HG03565 (cell line): ENCODE measurements at regions not wholly inside any gene's neighbourhood (a gene's known extent, or its start where the extent isn't known, plus 50 kb on each side); places are given as distances from the start of the nearest gene placed in this dataset.

ENCODE experiments used
- ATAC-seq: cut with Tn5 transposase; IDR thresholded peaks from one replicate; pipeline ENCODE4 v1.9.1; 2021; ENCODE audit warnings: mild to moderate bottlenecking, moderate library complexity; ENCODE audit not compliant: unreplicated experiment

DNA sequence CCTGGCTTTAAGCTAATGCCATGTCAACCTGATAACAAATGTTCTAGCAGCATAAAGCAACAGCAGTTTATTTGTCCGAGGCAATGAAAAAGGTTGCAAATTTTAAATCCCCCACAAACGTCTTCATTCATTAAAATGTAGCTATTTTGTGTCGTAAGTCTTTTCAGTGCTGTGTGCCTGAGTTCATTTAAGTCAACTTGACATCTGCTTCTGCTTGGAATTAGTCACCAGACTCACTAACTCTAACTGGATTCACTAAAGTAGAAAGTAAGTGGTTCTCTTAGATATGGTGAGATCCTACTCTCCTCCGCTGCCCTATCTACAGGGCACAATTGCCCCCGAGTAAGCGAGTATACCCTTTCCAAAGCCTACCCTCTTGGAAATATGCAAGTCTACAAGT lies 118.4 kb upstream of the CHRM3 start:
- no peak for ATAC-seq

DNA sequence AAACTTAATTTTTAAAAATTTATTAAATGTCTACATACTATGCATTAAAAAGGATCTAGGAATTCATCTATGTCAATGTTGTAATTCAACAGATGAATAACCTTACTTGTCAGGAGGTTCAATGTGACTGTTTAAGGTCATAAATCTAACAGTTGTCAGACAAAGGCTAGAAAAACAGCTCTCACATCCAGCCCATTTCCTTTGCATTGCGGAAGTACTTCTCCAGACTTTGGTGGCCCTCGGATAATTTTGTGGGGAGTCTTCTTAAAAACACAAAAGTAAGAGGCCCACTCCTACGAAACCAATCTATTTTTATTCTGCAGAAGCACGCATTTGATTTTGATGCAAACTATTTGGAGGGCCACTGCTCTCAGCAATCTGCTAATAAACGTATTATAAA lies 122.6 kb upstream of the CHRM3 start:
- ATAC-seq: no peak

DNA sequence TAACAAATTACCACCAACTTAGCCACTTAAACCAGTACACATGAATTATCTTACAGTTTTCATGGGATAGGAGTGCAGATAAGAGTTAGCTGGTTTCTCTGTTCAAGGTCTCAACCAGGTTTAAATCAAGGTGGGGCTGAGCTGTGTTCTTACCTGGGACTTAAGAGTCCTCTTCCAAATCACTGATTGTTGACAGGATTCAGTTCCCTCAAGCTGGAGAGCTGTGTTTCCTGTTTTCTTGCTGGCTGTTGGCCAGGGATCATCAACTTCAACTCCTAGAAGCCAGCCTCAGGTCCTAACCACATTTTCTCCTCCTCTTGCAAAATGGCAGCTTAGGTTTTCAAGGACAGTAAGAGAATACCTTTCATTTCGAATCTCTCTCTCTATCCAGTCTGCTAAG lies 123.8 kb upstream of the CHRM3 start:
- ATAC-seq: no peak

DNA sequence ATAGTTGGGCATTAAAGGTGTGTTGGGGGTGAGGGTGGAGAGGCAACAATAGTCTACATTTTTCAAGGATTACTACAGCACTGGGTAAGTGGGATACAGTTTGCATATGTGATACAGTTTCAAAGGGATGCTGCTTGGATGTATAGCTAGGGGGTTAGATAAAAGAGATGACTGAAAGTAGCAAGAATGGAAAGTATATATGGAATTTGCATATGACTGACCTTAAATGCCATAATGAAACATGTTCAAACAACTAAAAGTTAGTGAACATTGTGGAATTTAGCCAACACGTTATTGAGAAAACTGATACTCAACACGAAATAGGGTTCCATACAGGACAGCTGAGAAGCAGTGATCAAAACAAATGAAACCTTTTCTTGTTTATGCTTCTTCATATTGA lies 124.8 kb upstream of the CHRM3 start:
- no peak for ATAC-seq

DNA sequence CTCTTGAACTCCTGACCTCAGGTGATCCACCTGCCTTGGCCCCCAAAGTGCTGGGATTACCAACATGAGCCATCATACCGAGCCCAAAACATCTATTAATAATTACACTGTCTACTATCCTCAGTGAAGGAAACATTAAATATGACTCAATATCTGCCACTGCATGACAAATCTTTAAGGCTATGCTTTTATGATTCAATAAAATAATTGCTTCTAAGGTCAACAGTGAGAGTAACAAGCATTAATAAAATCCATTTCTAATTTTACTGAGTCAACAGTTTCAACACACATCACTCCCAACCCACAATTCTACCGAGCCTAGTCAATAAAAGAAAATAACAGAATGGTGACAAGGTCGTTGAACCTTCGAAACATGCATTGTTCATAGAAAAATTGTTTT lies 125.5 kb upstream of the CHRM3 start:
- ATAC-seq: no peak

GRCh38 chr1:239255628-239256160 lies 130.7 kb upstream of the CHRM3 start:
- ATAC-seq: no peak

DNA sequence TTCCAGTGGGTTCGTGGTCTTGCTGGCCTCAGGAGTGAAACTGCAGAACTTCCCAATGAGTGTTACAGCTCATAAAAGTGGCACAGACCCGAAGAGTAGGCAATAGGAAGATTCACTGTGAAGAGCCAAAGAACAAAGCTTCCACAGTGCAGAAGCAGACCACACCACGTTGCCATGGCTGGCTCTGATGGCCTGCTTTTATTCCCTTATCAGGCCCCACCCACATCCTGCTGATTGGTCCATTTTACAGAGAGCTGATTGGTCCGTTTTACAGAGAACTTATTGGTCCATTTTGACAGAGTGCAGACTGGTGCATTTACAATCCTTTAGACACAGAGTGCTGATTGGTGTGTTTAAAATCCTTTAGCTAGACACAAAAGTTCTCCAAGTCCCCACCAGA lies 131.4 kb upstream of the CHRM3 start:
- ATAC-seq: no peak

DNA sequence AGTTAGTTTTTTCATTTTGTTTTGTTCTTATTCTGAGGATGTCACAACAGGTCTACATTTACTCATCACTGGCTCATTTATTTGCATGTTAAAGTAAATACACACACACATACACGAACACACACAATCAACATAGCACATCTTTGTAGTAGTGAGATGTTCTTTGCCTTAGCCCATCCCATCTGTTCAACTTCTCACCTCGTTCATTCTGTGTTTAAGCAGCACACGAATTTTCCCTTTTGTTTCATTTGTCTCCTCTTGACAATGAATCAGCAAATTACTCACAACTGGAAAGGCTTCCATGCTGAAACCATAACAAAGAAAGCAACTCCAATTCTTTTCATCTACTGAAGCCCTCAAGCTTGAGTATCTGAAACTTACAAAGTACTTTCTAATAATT lies 133.3 kb upstream of the CHRM3 start:
- ATAC-seq: no peak

DNA sequence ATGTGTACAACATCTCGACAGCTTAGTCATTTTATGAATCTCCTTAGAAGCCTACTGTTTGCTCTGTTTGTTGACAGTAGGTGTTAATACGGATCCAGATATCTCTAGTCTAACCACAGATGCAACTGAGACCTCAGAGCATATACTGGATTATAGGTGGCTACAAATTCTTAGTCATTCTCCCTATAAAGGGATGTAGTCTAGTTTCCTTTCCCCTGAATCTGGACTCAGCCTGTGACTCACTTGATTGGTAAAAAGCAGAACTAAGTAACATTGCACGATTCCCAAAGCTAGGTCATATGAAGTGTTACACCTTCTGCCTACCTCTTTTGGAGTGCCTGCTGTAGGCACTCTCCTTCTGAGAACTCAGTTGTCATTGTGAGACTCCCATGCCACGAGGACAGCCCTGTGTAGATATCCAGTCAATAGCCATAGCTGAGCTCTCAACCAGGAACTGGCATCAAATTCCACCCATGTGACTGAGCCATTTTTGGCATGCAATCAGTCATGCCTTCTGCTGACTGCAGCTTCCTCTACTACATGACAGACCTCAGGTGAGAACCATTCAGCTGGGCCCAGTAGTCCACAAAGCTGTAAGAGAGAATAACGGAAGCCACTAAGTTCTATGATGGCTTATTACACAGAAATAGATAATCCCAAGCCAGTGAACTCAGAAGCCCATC lies 135.9 kb upstream of the CHRM3 start:
- no peak for ATAC-seq

GRCh38 chr1:239247285-239247684 lies 139.1 kb upstream of the CHRM3 start:
- ATAC-seq: no peak

DNA sequence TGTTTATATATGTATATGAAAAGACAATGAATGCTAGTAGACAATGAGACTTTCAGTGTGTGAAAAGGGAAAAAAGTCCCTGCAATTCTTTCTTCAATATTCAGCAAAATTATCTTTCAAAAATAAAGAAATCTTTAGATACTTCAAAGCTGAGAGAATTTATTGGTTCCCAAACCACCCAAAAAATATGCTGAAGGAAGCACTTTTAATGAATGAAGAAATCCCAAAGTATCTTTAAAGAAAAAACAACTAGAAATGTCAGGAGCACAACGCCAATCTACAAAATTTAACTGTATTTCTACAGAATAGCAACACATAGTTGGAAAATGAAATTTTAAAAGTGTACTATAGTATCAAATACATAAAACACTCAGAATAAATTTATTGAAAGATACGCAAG lies 142.3 kb upstream of the CHRM3 start:
- no peak for ATAC-seq

DNA sequence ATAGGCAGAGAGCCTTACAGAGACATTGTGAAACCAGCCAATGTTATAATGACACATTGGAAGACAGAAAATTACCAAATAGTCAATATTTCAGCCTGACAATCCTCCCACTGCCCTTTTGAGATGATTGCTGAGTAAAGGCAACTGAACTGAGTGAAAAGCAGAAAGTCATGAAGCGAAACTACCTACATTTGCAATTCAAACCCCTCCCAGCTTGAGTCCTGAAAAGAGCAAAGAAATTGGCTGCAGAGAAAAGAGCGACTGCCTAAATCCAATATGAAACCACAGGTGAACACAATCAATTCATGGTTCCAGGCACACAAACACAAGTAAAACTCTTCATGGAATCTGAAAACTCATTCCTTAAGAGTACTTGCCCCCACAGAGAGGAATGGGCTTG lies 143.4 kb upstream of the CHRM3 start:
- ATAC-seq: no peak

DNA sequence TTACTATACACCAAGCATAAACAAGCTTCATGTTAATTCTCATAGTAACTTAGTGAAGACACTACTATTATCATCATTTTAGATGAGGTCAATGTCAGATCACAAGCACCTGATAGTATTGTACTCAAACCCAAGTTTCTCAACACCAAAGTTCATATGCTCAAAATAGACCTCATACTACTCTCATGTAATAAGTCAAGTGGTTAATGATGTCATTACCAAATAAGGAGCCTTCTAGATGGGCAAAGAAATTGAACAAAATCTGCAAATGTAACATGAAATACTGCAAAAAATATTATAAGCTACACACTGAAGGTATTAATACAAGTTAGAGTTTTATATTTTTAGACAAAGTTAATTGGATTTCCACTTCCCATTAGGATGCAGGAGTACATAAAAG lies 144.0 kb upstream of the CHRM3 start:
- no peak for ATAC-seq

DNA sequence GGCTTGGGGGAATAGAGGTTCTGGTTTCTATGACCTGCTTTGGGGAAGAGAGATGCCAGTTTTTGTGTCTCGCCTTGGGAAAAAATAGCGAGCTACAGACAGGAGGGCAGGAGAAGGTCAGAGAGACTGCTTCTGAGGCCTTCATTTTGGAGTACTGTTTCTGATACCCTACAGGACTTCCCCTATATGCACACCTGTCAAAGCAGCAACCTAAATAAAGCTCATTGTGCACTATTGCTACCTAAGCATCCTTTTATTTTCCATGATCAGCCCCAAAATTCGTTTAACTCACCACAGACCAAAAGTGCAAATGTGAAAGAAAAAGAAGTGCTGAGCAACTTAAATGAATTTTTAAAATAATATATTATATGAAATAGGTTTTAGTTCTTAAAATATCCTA lies 145.6 kb upstream of the CHRM3 start:
- ATAC-seq: no peak

DNA sequence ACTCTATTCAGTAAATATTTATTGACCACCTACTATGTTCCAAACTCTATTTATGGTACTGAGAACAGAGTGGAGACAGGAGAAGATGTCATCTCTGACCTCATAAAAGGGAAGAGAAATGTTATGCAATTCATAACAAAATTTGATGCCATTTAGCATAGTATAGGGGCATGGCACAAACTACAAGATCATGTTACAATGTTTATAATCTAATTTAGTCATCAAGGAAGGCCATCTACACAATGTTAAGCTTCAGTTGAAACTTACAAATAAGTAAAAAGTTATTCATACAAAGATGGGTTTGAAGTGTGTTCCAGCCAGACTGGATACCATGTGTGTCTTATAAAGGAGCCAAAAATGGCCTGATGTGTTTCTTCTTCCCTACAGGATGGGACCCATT lies 146.8 kb upstream of the CHRM3 start:
- no peak for ATAC-seq

GRCh38 chr1:239237912-239238311 lies 148.5 kb upstream of the CHRM3 start:
- ATAC-seq: no peak

GRCh38 chr1:239233626-239234025 lies 152.7 kb upstream of the CHRM3 start:
- no peak for ATAC-seq

- ATAC-seq: no peak
Observed at GRCh38 chr1:239232921-239233320, 153.4 kb upstream of the CHRM3 start.

DNA sequence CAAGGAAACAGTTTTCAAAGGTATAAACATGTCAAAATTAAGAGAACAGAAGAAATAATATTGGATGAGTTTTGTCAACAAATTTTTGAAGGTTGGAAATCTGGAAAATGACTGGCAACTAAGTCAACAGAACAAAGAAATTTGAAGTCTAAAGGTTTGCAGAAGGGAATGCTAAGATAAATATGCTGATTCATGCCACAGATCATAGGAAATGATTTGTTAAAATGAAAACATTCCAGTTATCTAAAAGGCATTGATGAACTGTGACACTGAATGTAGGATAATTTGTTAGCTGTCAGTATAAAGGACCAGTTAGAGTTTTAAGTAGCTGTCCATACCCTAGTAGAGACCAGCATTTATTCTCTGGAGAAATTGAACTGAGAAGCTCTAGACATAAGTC lies 157.9 kb upstream of the CHRM3 start:
- ATAC-seq: no peak

- no peak for ATAC-seq
Observed at GRCh38 chr1:239225396-239225795, 161.0 kb upstream of the CHRM3 start.

DNA sequence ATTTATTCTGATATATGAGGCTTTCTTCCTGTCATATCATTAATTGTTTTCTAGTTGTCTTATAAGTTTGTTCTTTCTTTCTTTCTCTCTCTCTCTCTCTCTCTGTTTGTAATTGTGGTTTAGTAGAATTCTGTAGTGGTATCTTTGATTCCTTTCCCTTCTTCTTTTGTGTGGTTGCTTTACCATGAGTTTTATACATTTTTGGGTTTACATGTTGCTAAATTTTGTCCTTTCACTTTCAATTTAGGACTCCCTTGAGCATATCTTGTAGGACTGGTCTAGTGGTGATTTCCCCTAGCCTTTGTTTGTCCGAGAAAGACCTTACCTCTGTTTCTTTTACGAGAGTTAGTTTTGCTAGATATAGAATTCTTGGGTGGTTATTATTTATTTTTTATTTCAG lies 162.3 kb upstream of the CHRM3 start:
- no peak for ATAC-seq

- ATAC-seq: no peak
Observed at GRCh38 chr1:239222999-239223398, 163.4 kb upstream of the CHRM3 start.

GRCh38 chr1:239221656-239222055 lies 164.7 kb upstream of the CHRM3 start:
- no peak for ATAC-seq
